Trophoblast cell (in vitro differentiated cells and primary cell): ENCODE measurements at regions not wholly inside any gene's neighbourhood (a gene's known extent, or its start where the extent isn't known, plus 50 kb on each side); places are given as distances from the start of the nearest gene placed in this dataset.

Experiments
- DNase-seq, 2 donors: peaks; one replicate each; pipeline ENCODE4 v3.0.0-alpha.2; 2016
- H2AFZ ChIP-seq: 2 replicates; pipeline ENCODE4 v1.6.1; 2013; ENCODE audit warnings: low read length, moderate library complexity, mild to moderate bottlenecking; ENCODE audit not compliant: insufficient read depth, poor library complexity
- H2AK5ac ChIP-seq: 2 replicates; pipeline ENCODE4 v1.6.1; 2013; ENCODE audit warnings: mild to moderate bottlenecking, low read length
- H2BK120ac ChIP-seq: 2 replicates; pipeline ENCODE4 v1.6.1; 2013; ENCODE audit warnings: low read length, mild to moderate bottlenecking, moderate library complexity; ENCODE audit not compliant: insufficient read depth, poor library complexity
- H2BK12ac ChIP-seq: 2 replicates; pipeline ENCODE4 v1.6.1; 2013; ENCODE audit warnings: mild to moderate bottlenecking, low read length, moderate library complexity
- H2BK5ac ChIP-seq: 2 replicates; pipeline ENCODE4 v1.6.1; 2013; ENCODE audit warnings: low read length, low read depth, moderate library complexity, mild to moderate bottlenecking; ENCODE audit not compliant: poor library complexity
- H3K14ac ChIP-seq: 2 replicates; pipeline ENCODE4 v1.6.1; 2013; ENCODE audit warnings: mild to moderate bottlenecking, low read length
- H3K18ac ChIP-seq: 2 replicates; pipeline ENCODE4 v1.6.1; 2013; ENCODE audit warnings: mild to moderate bottlenecking, low read length
- H3K23ac ChIP-seq: 2 replicates; pipeline ENCODE4 v1.6.1; 2013; ENCODE audit warnings: low read length
- H3K27ac ChIP-seq: 2 replicates; pipeline ENCODE4 v1.5.1; 2013; ENCODE audit warnings: low read depth, mild to moderate bottlenecking, inconsistent platforms, low read length, moderate library complexity
- H3K27me3 ChIP-seq: 2 replicates; pipeline ENCODE4 v1.6.1; 2013; ENCODE audit warnings: inconsistent platforms, mild to moderate bottlenecking, low read length, moderate library complexity; ENCODE audit not compliant: insufficient read depth
- H3K36me3 ChIP-seq, 2 experiments: 1 replicate in 1 of 2; 2 replicates in 1 of 2; pipeline ENCODE4 v1.6.1; 2013; ENCODE audit warnings: low read length in 2 of 2, mild to moderate bottlenecking in 2 of 2, moderate library complexity in 1 of 2; ENCODE audit not compliant: insufficient read depth in 2 of 2, control insufficient read depth in 1 of 2
- H3K4ac ChIP-seq: 2 replicates; pipeline ENCODE4 v1.6.1; 2013; ENCODE audit warnings: low read depth, mild to moderate bottlenecking, low read length, moderate library complexity
- H3K4me1 ChIP-seq, 2 experiments: 1 replicate in 1 of 2; 2 replicates in 1 of 2; pipeline ENCODE4 v1.6.1; 2013; ENCODE audit warnings: low read length in 2 of 2, mild to moderate bottlenecking in 2 of 2, moderate library complexity in 1 of 2; ENCODE audit not compliant: insufficient read depth in 2 of 2, control insufficient read depth in 1 of 2
- H3K4me2 ChIP-seq: 2 replicates; pipeline ENCODE4 v1.6.1; 2013; ENCODE audit warnings: inconsistent platforms, mild to moderate bottlenecking, low read length, moderate library complexity
- H3K4me3 ChIP-seq: 2 replicates; pipeline ENCODE4 v1.5.1; 2013; ENCODE audit warnings: mild to moderate bottlenecking, low read depth, low read length, inconsistent platforms
- H3K79me1 ChIP-seq: one replicate; pipeline ENCODE4 v1.6.1; 2013; ENCODE audit warnings: low read length
- H3K79me2 ChIP-seq: 2 replicates; pipeline ENCODE4 v1.6.1; 2013; ENCODE audit warnings: low read length, mild to moderate bottlenecking; ENCODE audit not compliant: control insufficient read depth, insufficient read depth, poor library complexity
- H3K9ac ChIP-seq: 2 replicates; pipeline ENCODE4 v1.6.1; 2013; ENCODE audit warnings: mild to moderate bottlenecking, low read length
- H3K9me3 ChIP-seq: 2 replicates; pipeline ENCODE4 v1.6.1; 2013; ENCODE audit warnings: low read depth, mild to moderate bottlenecking, control low read depth, inconsistent platforms, low read length; ENCODE audit not compliant: insufficient read depth
- H4K12ac ChIP-seq: 2 replicates; pipeline ENCODE4 v1.6.1; 2013; ENCODE audit warnings: low read depth, mild to moderate bottlenecking, low read length, moderate library complexity
- H4K8ac ChIP-seq: 2 replicates; pipeline ENCODE4 v1.6.1; 2013; ENCODE audit warnings: low read depth, mild to moderate bottlenecking, low read length, moderate library complexity
- H4K91ac ChIP-seq: one replicate; pipeline ENCODE4 v1.6.1; 2013; ENCODE audit warnings: low read depth, mild to moderate bottlenecking, low read length, moderate library complexity
- WGBS: extraction: QIAGEN DNeasy Blood & Tissue Kit; methylation state at CpG from one replicate; pipeline ENCODE4 v1.1.7; 2013; ENCODE audit warnings: missing lambda C conversion rate; ENCODE audit not compliant: insufficient read length, insufficient coverage; ENCODE audit errors: extremely low coverage; 5-methylcytosine and 5-hydroxymethylcytosine counted together

- H2AK5ac ChIP-seq: no peak overlapping the region
- H2BK120ac ChIP-seq: no peak overlapping the region
- no peak overlapping the region for H2AFZ ChIP-seq
- no peaks in the 10 kb centered on the region for H3K9me3 ChIP-seq
- no peak overlapping the region for H3K4ac ChIP-seq
- no peak overlapping the region for H3K18ac ChIP-seq
- no peak overlapping the region for H2BK12ac ChIP-seq
- H3K36me3 ChIP-seq: no peaks in the 10 kb centered on the region
- H3K14ac ChIP-seq: no peak overlapping the region
- H3K4me1 ChIP-seq: peaks cover 0 to 2% of the 10 kb centered on the region in 2 experiments
- no peaks in the 10 kb centered on the region for H3K27me3 ChIP-seq
- no peak overlapping the region for H2BK5ac ChIP-seq
- H3K27ac ChIP-seq: no peak overlapping the region
- H4K12ac ChIP-seq: no peak overlapping the region
- no peak overlapping the region for H4K8ac ChIP-seq
- H3K23ac ChIP-seq: no peak overlapping the region
- H3K4me3 ChIP-seq: no peak overlapping the region
- no peak overlapping the region for H3K4me2 ChIP-seq
- H3K79me2 ChIP-seq: no peaks in the 10 kb centered on the region
- H3K9ac ChIP-seq: no peak overlapping the region
- H4K91ac ChIP-seq: no peak overlapping the region
- no peaks in the 10 kb centered on the region for H3K79me1 ChIP-seq
- DNase-seq: no peak
Measured at GRCh38 chr1:192518700-192519099, 56.9 kb upstream of the RGS1 start.

DNA sequence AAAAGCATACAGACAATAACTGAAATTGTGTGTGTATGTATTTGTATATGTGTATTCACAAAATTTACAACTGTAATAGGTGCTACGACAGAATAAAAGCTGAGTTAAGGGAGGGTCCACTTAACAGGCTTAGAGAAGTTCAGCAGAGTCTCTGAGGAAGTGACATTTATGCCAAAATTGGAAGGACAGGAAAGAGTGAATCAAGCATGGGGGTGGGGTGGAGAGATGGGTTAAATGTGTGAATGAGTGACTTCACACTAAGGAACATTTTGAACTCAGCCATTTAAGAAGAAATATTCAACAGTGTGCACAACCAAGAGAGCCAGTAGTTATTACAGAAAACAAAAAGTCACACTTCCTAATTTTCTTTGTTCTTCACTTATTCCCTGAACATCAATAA, 53.8 kb upstream of the RGS1 start:
- Histone ChIP-seq H4K12ac (no peak overlapping the region), H3K23ac (no peak overlapping the region), H3K27me3 (no peaks in the 10 kb centered on the region), H3K4me1 (peaks cover 0 to 2% of the 10 kb centered on the region in 2 experiments), H3K79me1 (no peaks in the 10 kb centered on the region), H2AFZ (no peak overlapping the region), H3K27ac (no peak overlapping the region), H4K8ac (no peak overlapping the region), H4K91ac (no peak overlapping the region), H3K9ac (no peak overlapping the region), H3K4ac (no peak overlapping the region), H3K36me3 (no peaks in the 10 kb centered on the region), H3K4me3 (no peak overlapping the region), H2AK5ac (no peak overlapping the region), H3K18ac (no peak overlapping the region), H2BK120ac (no peak overlapping the region), H3K14ac (no peak overlapping the region), H2BK12ac (no peak overlapping the region), H3K9me3 (no peaks in the 10 kb centered on the region), H3K4me2 (no peak overlapping the region), H2BK5ac (no peak overlapping the region), H3K79me2 (no peaks in the 10 kb centered on the region)
- no CpG with 5 or more reads among the region's 1 CpG for WGBS
- DNase-seq: no peak

- no CpG with 5 or more reads among the region's 5 CpGs for WGBS
- Histone ChIP-seq H3K4me3 (no peak overlapping the region), H3K79me1 (no peaks in the 10 kb centered on the region)
Measured at GRCh38 chr1:192522673-192523072, 52.9 kb upstream of the RGS1 start.

GRCh38 chr1:192524223-192524622, 51.4 kb upstream of the RGS1 start:
- Histone ChIP-seq H3K79me1 (no peaks in the 10 kb centered on the region), H2AK5ac (no peak overlapping the region), H3K4me1 (no peaks in the 10 kb centered on the region), H4K91ac (no peak overlapping the region), H2BK120ac (no peak overlapping the region), H3K9me3 (no peaks in the 10 kb centered on the region), H3K9ac (no peak overlapping the region), H3K18ac (no peak overlapping the region), H2BK5ac (no peak overlapping the region), H3K23ac (no peak overlapping the region), H2AFZ (no peak overlapping the region), H3K14ac (no peak overlapping the region), H4K8ac (no peak overlapping the region), H3K27ac (no peak overlapping the region), H3K4ac (no peak overlapping the region), H3K79me2 (no peaks in the 10 kb centered on the region), H3K4me3 (no peak overlapping the region), H2BK12ac (no peak overlapping the region), H3K36me3 (no peaks in the 10 kb centered on the region), H3K27me3 (no peaks in the 10 kb centered on the region), H3K4me2 (no peak overlapping the region), H4K12ac (no peak overlapping the region)
- no peak for DNase-seq
- WGBS: no CpG with 5 or more reads among the region's 1 CpG

More at GRCh38 chr1:192522673-192523072, 52.9 kb upstream of the RGS1 start:
- H3K14ac ChIP-seq: no peak overlapping the region
- DNase-seq: no peak
- no peak overlapping the region for H3K18ac ChIP-seq
- H2AFZ ChIP-seq: no peak overlapping the region
- no peak overlapping the region for H3K4me2 ChIP-seq
- H3K27ac ChIP-seq: no peak overlapping the region
- H3K9ac ChIP-seq: no peak overlapping the region
- H2BK12ac ChIP-seq: no peak overlapping the region
- no peak overlapping the region for H4K12ac ChIP-seq
- H3K23ac ChIP-seq: no peak overlapping the region
- H3K79me2 ChIP-seq: no peaks in the 10 kb centered on the region
- H3K4ac ChIP-seq: no peak overlapping the region
- H4K8ac ChIP-seq: no peak overlapping the region
- H3K9me3 ChIP-seq: no peaks in the 10 kb centered on the region
- H2BK120ac ChIP-seq: no peak overlapping the region
- no peak overlapping the region for H4K91ac ChIP-seq
- no peak overlapping the region for H2BK5ac ChIP-seq
- no peak overlapping the region for H2AK5ac ChIP-seq
- no peaks in the 10 kb centered on the region for H3K36me3 ChIP-seq
- peaks cover 0 to under 1% of the 10 kb centered on the region in 2 experiments for H3K4me1 ChIP-seq
- H3K27me3 ChIP-seq: no peaks in the 10 kb centered on the region
